Psoas muscle (tissue), 7 donors: ENCODE measurements at regions not wholly inside any gene's neighbourhood (a gene's known extent, or its start where the extent isn't known, plus 50 kb on each side); places are given as distances from the start of the nearest gene placed in this dataset.

ENCODE experiments used
- ATAC-seq, 4 donors: fragments of 200-7000 bp; cut with Tn5 transposase; one replicate each; pipeline ENCODE4 v1.9.1; 2020; ENCODE audit warnings: moderate library complexity in 3 of 4, mild to moderate bottlenecking in 2 of 4
- DNase-seq, 2 donors: peaks; one replicate each; pipeline ENCODE4 v3.0.0-alpha.2; 2020
- H3K27ac ChIP-seq: fragments of 200-600 bp; one replicate; pipeline ENCODE4 v1.8.0; 2022
- H3K27me3 ChIP-seq, 3 donors: fragments of 200-600 bp in 1 of 3; one replicate each; pipeline versions ENCODE4 v1.6.1 to v1.8.0; 2013 to 2022; ENCODE audit warnings: low read length in 2 of 3, mild to moderate bottlenecking in 2 of 3, moderate library complexity in 1 of 3; ENCODE audit not compliant: insufficient read depth in 3 of 3
- H3K36me3 ChIP-seq, 2 donors: fragments of 200-600 bp in 1 of 2; one replicate each; pipeline versions ENCODE4 v1.6.1 to v1.8.0; 2013 to 2022; ENCODE audit warnings: low read depth in 1 of 2, mild to moderate bottlenecking in 1 of 2, moderate library complexity in 1 of 2; ENCODE audit not compliant: insufficient read depth in 1 of 2
- H3K4me1 ChIP-seq: fragments of 200-600 bp; one replicate; pipeline ENCODE4 v1.8.0; 2022
- H3K4me3 ChIP-seq: fragments of 200-600 bp; one replicate; pipeline ENCODE4 v1.8.0; 2022; ENCODE audit warnings: mild to moderate bottlenecking
- H3K9me3 ChIP-seq: fragments of 200-600 bp; one replicate; pipeline ENCODE4 v1.8.0; 2022
- WGBS, 3 donors: extraction: QIAGEN DNeasy Blood & Tissue Kit; methylation state at CpG; one replicate each; pipeline versions ENCODE4 v1.1.6 to v1.1.7; 2013; 5-methylcytosine and 5-hydroxymethylcytosine counted together
- intact Hi-C, 2 donors: fragments of 100-400 bp; cut with DNase I; formaldehyde crosslinking; loops; one replicate each; pipeline versions ENCODE4 v1.11.0 to v1.14.2; 2022
- TF ChIP-seq, protein P1 (sequence below): fragments of 200-600 bp; IDR thresholded peaks from one replicate; pipeline ENCODE4 v1.8.0; 2022; ENCODE audit warnings: antibody characterized with exemption
- donor health status: healthy with polysubstance abuse.
- donor health status: DM: no; HTN: no; CAD: no; lungs with moderate emphysema.
- donor health status: Bipolar disorder and iron deficiency.
- donor health status: healthy.
- donor health status: DM: yes; HTN: yes; CAD: no.
- donor health status: DM: no; HTN: no; CAD: no.
- donor health status: DM: yes; HTN: yes; CAD: no.

DNA sequence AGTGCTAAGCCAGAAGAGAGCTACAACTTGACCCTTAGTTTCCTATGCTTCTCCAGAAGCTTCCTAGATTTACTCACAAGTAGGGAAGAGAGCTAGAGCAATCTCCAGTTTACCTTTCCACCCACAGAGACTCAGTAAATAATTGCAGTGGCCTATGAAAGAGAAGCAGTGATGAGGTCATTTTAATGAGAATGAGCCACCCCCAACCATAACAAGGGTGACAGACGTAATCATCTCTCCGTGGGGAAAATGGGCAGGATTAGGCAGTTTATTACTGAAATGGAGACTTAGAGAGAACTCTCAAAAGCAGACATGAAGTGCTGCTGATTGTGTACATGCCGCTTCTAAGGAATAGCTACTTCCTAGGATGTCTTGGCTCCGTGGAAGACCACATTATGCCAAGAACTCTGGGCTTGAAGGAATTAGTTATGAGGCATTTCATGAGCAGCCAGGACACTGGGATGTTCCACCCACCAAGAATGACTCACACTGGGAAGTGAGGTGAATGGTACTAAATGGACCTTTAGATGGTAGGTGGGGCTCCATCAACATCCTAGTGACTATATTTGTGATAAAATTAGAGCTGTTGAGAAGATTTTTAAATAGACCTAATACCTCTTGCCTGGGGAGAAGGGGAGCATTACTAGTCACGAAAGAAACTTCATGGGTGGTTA is 160.9 kb downstream of the EDEM1 start:
- Histone ChIP-seq H3K4me1 (no peaks in the 10 kb centered on the region), H3K9me3 (no peaks in the 10 kb centered on the region), H3K4me3 (no peak overlapping the region), H3K27ac (no peak overlapping the region), H3K27me3 (no peaks in the 10 kb centered on the region), H3K36me3 (no peaks in the 10 kb centered on the region)
- TF ChIP-seq, protein P1, sequence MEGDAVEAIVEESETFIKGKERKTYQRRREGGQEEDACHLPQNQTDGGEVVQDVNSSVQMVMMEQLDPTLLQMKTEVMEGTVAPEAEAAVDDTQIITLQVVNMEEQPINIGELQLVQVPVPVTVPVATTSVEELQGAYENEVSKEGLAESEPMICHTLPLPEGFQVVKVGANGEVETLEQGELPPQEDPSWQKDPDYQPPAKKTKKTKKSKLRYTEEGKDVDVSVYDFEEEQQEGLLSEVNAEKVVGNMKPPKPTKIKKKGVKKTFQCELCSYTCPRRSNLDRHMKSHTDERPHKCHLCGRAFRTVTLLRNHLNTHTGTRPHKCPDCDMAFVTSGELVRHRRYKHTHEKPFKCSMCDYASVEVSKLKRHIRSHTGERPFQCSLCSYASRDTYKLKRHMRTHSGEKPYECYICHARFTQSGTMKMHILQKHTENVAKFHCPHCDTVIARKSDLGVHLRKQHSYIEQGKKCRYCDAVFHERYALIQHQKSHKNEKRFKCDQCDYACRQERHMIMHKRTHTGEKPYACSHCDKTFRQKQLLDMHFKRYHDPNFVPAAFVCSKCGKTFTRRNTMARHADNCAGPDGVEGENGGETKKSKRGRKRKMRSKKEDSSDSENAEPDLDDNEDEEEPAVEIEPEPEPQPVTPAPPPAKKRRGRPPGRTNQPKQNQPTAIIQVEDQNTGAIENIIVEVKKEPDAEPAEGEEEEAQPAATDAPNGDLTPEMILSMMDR, result no peak
- intact Hi-C loops, result no loop called here
- ATAC-seq, result no peak
- 58 to 74% (median 66%) methylated on average over 5 of the region's 5 CpGs for WGBS, 3 donors
- DNase-seq, result no peak

DNA sequence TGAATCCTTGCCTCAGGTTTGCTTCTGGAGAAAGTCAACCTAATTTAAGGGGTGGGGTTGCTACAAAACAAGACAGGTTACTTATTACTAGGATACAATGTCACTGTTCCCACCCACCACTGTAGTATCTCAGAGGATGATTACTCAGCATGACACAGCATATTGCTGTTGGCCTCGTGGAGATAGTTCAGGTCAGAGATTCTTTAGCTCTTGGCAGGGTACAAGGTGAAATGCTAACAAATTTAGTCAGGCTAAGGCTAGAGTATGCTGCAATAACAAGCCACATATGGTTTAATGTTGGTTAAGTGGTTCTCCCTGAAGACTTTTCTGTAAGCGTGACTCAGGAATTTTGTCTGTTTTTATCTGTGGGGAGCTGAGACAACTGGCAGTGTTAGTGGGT is 161.8 kb downstream of the EDEM1 start:
- ATAC-seq (no peak), DNase-seq (no peak)
- Histone ChIP-seq H3K4me3 (no peak overlapping the region), H3K36me3 (no peaks in the 10 kb centered on the region), H3K27ac (no peak overlapping the region), H3K4me1 (no peaks in the 10 kb centered on the region), H3K27me3 (peaks cover 0 to 3% (median 0%) of the 10 kb centered on the region in 3 donors), H3K9me3 (no peaks in the 10 kb centered on the region)
- TF ChIP-seq, protein P1, result no peak
- WGBS, 3 donors, result 55 to 64% (median 62%) methylated on average over 2 of the region's 2 CpGs
- intact Hi-C loops, result no loop called here

DNA sequence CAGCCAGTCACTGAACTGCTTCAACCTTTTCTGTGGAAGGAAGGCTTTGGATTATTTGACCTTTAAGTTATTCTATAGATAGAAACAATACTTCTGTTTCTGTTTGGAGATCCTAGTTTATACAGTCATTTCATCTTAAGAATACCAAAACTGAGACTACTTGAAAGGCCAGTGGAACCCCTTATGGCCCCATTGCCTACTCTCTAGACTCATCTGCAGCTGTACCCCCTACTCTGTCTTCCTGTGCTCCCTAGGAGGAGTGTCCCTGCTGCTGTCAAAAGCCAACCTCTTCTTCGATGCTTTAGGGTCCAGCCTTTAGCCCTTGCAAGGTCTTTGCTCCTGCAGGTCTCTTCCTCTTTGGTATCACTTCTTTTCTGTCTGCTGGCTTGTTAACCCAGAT is 169.6 kb downstream of the EDEM1 start:
- Histone ChIP-seq H3K4me1 (no peaks in the 10 kb centered on the region), H3K9me3 (no peaks in the 10 kb centered on the region), H3K27ac (no peak overlapping the region), H3K4me3 (no peak overlapping the region), H3K36me3 (no peaks in the 10 kb centered on the region), H3K27me3 (peaks cover 0 to 3% (median 2%) of the 10 kb centered on the region in 3 donors)
- TF ChIP-seq, protein P1, result no peak
- intact Hi-C loops, result no loop called here
- DNase-seq (no peak), ATAC-seq (no peak)
- WGBS, 3 donors, result 64 to 75% (median 67%) methylated on average over 1 of the region's 1 CpG

DNA sequence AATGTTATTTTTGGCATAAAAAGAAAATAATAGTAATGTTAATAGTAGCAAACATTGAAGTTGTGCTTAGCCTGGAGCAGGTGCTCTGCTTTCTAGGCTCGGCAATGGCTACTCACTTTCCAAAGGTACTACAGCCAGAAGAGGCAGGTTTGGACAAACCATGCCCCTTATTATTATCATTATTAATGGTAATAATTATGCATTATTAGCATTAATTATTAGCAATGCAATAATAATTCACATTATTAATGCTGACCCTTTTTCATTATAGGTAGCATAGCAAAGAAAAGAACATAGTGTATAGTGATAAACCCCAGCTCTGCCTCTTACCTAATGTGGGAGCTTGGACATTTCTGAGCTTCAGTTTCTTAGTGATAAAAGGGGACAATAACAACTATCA is 171.4 kb downstream of the EDEM1 start:
- no peaks in the 10 kb centered on the region for H3K36me3 ChIP-seq
- TF ChIP-seq, protein P1, result no peak
- peaks cover 0 to 2% (median 0%) of the 10 kb centered on the region in 3 donors for H3K27me3 ChIP-seq
- no peaks in the 10 kb centered on the region for H3K9me3 ChIP-seq
- intact Hi-C loops, result no loop called here
- no peak overlapping the region for H3K27ac ChIP-seq
- no peaks in the 10 kb centered on the region for H3K4me1 ChIP-seq
- no peak for ATAC-seq
- WGBS, 3 donors, result 95 to 100% (median 95%) methylated on average over 1 of the region's 1 CpG
- no peak for DNase-seq
- H3K4me3 ChIP-seq, result no peak overlapping the region

DNA sequence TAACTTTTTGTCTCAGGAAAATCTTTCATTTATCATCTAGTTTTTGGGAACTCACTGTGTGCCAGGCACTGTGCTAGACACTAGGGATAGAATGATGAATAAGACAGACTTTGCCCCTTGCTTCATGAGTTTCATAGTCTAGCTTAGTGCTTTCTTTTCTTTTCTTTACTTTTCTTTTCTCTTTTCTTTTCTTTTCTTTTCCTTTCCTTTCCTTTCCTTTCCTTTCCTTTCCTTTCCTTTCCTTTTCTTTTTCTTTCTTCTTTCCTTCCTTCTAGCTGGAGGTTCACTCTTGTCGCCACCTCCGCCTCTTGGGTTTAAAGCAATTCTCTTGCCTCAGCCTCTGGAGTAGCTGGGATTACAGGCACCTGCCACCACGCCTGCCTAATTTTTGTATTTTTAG is 172.9 kb downstream of the EDEM1 start:
- Histone ChIP-seq H3K27ac (no peak overlapping the region), H3K27me3 (peaks cover 0 to 2% (median 0%) of the 10 kb centered on the region in 3 donors), H3K4me1 (no peaks in the 10 kb centered on the region), H3K9me3 (no peaks in the 10 kb centered on the region), H3K4me3 (no peak overlapping the region), H3K36me3 (no peaks in the 10 kb centered on the region)
- TF ChIP-seq, protein P1, result no peak
- WGBS, 3 donors, result 88 to 95% (median 88%) methylated on average over 3 of the region's 3 CpGs
- intact Hi-C loops, result no loop called here
- ATAC-seq (no peak), DNase-seq (no peak)
